Endodermal cell (in vitro differentiated cells): ENCODE measurements at regions not wholly inside any gene's neighbourhood (a gene's known extent, or its start where the extent isn't known, plus 50 kb on each side); places are given as distances from the start of the nearest gene placed in this dataset.

Source experiments
- DNase-seq: peaks from one replicate; pipeline ENCODE4 v3.0.0-alpha.2; 2017
- H3K27ac ChIP-seq: 2 replicates; pipeline ENCODE4 v1.5.1; 2013; ENCODE audit warnings: mild to moderate bottlenecking, low read depth, low read length, moderate library complexity
- H3K27me3 ChIP-seq: 2 replicates; pipeline ENCODE4 v1.6.1; 2013; ENCODE audit warnings: mild to moderate bottlenecking, low read length, moderate library complexity; ENCODE audit not compliant: insufficient read depth, control insufficient read depth, poor library complexity, severe bottlenecking
- H3K36me3 ChIP-seq: 2 replicates; pipeline ENCODE4 v1.7.0; 2013; ENCODE audit warnings: mild to moderate bottlenecking, low read length, moderate library complexity; ENCODE audit not compliant: control insufficient read depth, insufficient read depth
- H3K4me1 ChIP-seq: one replicate; pipeline ENCODE4 v1.7.0; 2013; ENCODE audit warnings: low read length; ENCODE audit not compliant: control insufficient read depth, insufficient read depth
- H3K4me3 ChIP-seq: 2 replicates; pipeline ENCODE4 v1.5.1; 2013; ENCODE audit warnings: mild to moderate bottlenecking, low read length, moderate library complexity
- H3K9ac ChIP-seq: 2 replicates; pipeline ENCODE4 v1.6.1; 2013; ENCODE audit warnings: mild to moderate bottlenecking, low read length, moderate library complexity; ENCODE audit not compliant: poor library complexity, severe bottlenecking; ENCODE audit errors: extremely low read depth
- H3K9me3 ChIP-seq: 2 replicates; pipeline ENCODE4 v1.6.1; 2013; ENCODE audit warnings: mild to moderate bottlenecking, low read length, moderate library complexity; ENCODE audit not compliant: control insufficient read depth
- H3K27ac Mint-ChIP-seq: 2 replicates; pipeline ENCODE4 v1.8.0; 2020; ENCODE audit warnings: mixed read lengths
- H3K27me3 Mint-ChIP-seq: 2 replicates; pipeline ENCODE4 v1.8.0; 2021; ENCODE audit warnings: mild to moderate bottlenecking, mixed read lengths; ENCODE audit not compliant: insufficient read depth
- H3K36me3 Mint-ChIP-seq: 2 replicates; pipeline ENCODE4 v1.8.0; 2020; ENCODE audit warnings: low read depth, mixed read lengths
- H3K4me1 Mint-ChIP-seq: 2 replicates; pipeline ENCODE4 v1.8.0; 2020; ENCODE audit warnings: mixed read lengths
- H3K4me3 Mint-ChIP-seq: 2 replicates; pipeline ENCODE4 v1.8.0; 2020; ENCODE audit warnings: mild to moderate bottlenecking, moderate library complexity, mixed read lengths
- H3K9me3 Mint-ChIP-seq: 2 replicates; pipeline ENCODE4 v1.8.0; 2020; ENCODE audit warnings: mild to moderate bottlenecking, mixed read lengths
- CTCF ChIP-seq: fragments of 200-600 bp; sonication (generic); conservative IDR thresholded peaks from 2 replicates; pipeline ENCODE4 v1.5.0; 2021; ENCODE audit warnings: antibody characterized with exemption, mild to moderate bottlenecking
- WGBS, 2 experiments: methylation state at CpG; one replicate each; pipeline versions ENCODE4 v1.1.5 to v1.1.7; 2013; ENCODE audit warnings: missing lambda C conversion rate in 2 of 2, mixed read lengths in 1 of 2; ENCODE audit not compliant: insufficient coverage in 1 of 2, insufficient read length in 1 of 2; 5-methylcytosine and 5-hydroxymethylcytosine counted together

GRCh38 chr18:29271501-29271900 is 1094.6 kb upstream of the CDH2 start:
- Histone ChIP-seq H3K27me3 (no peaks in the 10 kb centered on the region), H3K4me1 (no peaks in the 10 kb centered on the region), H3K9ac (no peak overlapping the region), H3K36me3 (no peaks in the 10 kb centered on the region), H3K27ac (no peak overlapping the region), H3K4me3 (no peak overlapping the region), H3K9me3 (no peaks in the 10 kb centered on the region)
- no peak for TF ChIP-seq CTCF
- Mint-ChIP-seq H3K36me3 (no peaks in the 10 kb centered on the region), H3K27me3 (no peaks in the 10 kb centered on the region), H3K4me3 (no peak overlapping the region), H3K9me3 (no peaks in the 10 kb centered on the region), H3K4me1 (no peaks in the 10 kb centered on the region), H3K27ac (no peak overlapping the region)
- DNase-seq = no peak
- 80 to 97% methylated on average over 1 to 2 of the region's 2 CpGs for WGBS, 2 experiments

DNA sequence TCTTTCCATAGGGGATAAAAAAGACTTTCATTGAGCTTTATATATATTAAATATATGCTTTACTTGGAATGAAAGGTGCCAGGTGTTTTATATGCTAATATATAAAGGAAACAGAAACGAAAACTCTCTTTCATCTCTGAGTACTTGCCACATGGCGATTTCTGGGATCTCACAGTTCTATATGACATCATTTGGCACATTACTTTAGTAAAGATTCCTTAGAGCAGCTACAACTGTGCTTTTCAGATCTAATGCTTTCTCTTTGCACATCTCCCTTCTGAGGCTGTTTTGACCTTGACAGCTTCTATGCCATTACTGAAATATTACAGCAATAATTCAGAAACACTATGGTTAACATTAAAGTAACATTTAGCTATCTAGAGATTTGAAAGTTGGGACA is 1082.9 kb upstream of the CDH2 start:
- Histone ChIP-seq H3K27ac (no peak overlapping the region), H3K4me1 (no peaks in the 10 kb centered on the region), H3K9me3 (peaks cover 8% of the 10 kb centered on the region), H3K36me3 (no peaks in the 10 kb centered on the region), H3K27me3 (no peaks in the 10 kb centered on the region), H3K9ac (no peak overlapping the region), H3K4me3 (no peak overlapping the region)
- Mint-ChIP-seq H3K36me3 (no peaks in the 10 kb centered on the region), H3K27me3 (no peaks in the 10 kb centered on the region), H3K4me3 (no peak overlapping the region), H3K27ac (no peak overlapping the region), H3K4me1 (peaks cover 2% of the 10 kb centered on the region), H3K9me3 (peaks cover 8% of the 10 kb centered on the region)
- DNase-seq = no peak
- TF ChIP-seq CTCF = no peak
- 93 to 95% methylated on average over 2 of the region's 2 CpGs for WGBS, 2 experiments

DNA sequence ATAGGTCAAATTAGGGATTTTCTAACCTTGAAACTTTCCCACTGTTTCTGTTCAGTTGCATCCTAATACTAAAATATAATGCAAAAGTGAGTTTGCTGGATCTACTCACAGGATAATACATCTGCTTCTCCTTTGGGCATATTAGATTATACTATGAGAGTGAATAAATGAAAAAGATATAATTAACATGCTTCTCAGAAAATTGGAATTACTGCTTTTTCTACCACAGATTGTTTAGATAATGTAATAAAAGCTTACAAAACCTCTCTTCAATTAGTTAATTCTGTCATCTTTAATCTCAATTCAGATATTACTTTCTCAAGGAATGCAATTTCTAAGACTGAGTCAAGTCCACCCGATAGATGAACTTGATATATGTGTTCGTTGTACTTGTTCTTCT is 1077.2 kb upstream of the CDH2 start:
- Mint-ChIP-seq H3K27ac (no peak overlapping the region), H3K36me3 (no peaks in the 10 kb centered on the region), H3K9me3 (no peaks in the 10 kb centered on the region), H3K4me3 (no peak overlapping the region), H3K4me1 (peaks cover 6% of the 10 kb centered on the region), H3K27me3 (no peaks in the 10 kb centered on the region)
- WGBS, 2 experiments = 100% methylated on average over 1 of the region's 2 CpGs; no CpG with 5 or more reads in 1 of the 2 experiments
- DNase-seq = no peak
- no peak for TF ChIP-seq CTCF
- Histone ChIP-seq H3K4me3 (no peak overlapping the region), H3K27me3 (no peaks in the 10 kb centered on the region), H3K4me1 (no peaks in the 10 kb centered on the region), H3K9me3 (no peaks in the 10 kb centered on the region), H3K27ac (no peak overlapping the region), H3K9ac (no peak overlapping the region), H3K36me3 (no peaks in the 10 kb centered on the region)
